H1 (cell line): ENCODE measurements at regions not wholly inside any gene's neighbourhood (a gene's known extent, or its start where the extent isn't known, plus 50 kb on each side); places are given as distances from the start of the nearest gene placed in this dataset.

ENCODE experiments used
- BACH1 ChIP-seq: IDR thresholded peaks from 2 replicates; pipeline ENCODE4 v1.6.1; 2012; ENCODE audit warnings: low read length, improper control_type of control experiment
- EP300 ChIP-seq, 2 experiments: IDR thresholded peaks; 1 replicate in 1 of 2; 2 replicates in 1 of 2; pipeline ENCODE4 v1.6.1; 2011 to 2012; ENCODE audit warnings: low read depth in 2 of 2, low read length in 2 of 2, mild to moderate bottlenecking in 2 of 2, borderline replicate concordance in 1 of 2, inconsistent platforms in 1 of 2, moderate library complexity in 1 of 2
- PHF8 ChIP-seq: fragments of 200-600 bp; sonication (generic); conservative IDR thresholded peaks from 2 replicates; pipeline ENCODE4 v1.7.1; 2012; ENCODE audit warnings: low read depth, mild to moderate bottlenecking, inconsistent platforms, low read length, moderate library complexity
- SP2 ChIP-seq: IDR thresholded peaks from 2 replicates; pipeline ENCODE4 v1.6.1; 2012; ENCODE audit warnings: mild to moderate bottlenecking, low read length, inconsistent platforms
- SP4 ChIP-seq: IDR thresholded peaks from 2 replicates; pipeline ENCODE4 v1.6.1; 2012; ENCODE audit warnings: low read length, inconsistent platforms
- YY1 ChIP-seq: IDR thresholded peaks from 2 replicates; pipeline ENCODE4 v1.6.1; 2011; ENCODE audit warnings: low read depth, mild to moderate bottlenecking, low read length

- TF ChIP-seq YY1, result no peak
- TF ChIP-seq SP2, result no peak
- TF ChIP-seq EP300 (IDR thresholded peaks at IDR 0.05; ENCODE audit: borderline replicate concordance in 1 of 2, low read depth in 2 of 2, low read length in 2 of 2), result no peak
- TF ChIP-seq BACH1, result no peak
- no peak for TF ChIP-seq PHF8
- no peak for TF ChIP-seq SP4
- TF ChIP-seq, all 59 proteins: peak for 0
Observed at GRCh38 chr6:165917576-165917975, 250.1 kb downstream of the TBXT start (continued).
